ENCODE measurements at regions not wholly inside any gene's neighbourhood (a gene's known extent, or its start where the extent isn't known, plus 50 kb on each side); places are given as distances from the start of the nearest gene placed in this dataset.
A peak's percentile ranks its signal among the peaks of the same experiment; 100 is the strongest.

DNA sequence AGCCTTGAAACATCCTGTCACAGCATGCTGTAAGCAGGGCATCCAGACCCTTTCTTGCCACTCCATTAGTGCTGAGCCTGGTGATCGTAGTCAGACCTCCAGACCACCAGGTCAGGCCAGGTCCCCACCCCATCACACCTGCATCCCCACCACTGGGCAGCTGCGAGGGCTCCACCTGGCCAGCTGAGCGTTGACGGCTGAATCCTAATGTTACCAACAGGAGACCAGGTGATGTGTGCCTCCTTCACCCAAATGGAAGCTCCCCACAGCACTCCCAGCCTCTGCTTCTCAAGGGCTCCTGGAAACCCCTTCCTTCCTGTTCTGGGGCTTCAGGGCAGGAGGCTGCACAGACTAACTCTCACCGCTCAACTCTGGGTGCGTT is 189.4 kb downstream of the C16orf95 start:
- H3K4me3 ChIP-seq (ENCODE audit: low read depth, low read length): no peak overlapping the region
- no peak for DNase-seq (ENCODE audit: low read depth)

DNA sequence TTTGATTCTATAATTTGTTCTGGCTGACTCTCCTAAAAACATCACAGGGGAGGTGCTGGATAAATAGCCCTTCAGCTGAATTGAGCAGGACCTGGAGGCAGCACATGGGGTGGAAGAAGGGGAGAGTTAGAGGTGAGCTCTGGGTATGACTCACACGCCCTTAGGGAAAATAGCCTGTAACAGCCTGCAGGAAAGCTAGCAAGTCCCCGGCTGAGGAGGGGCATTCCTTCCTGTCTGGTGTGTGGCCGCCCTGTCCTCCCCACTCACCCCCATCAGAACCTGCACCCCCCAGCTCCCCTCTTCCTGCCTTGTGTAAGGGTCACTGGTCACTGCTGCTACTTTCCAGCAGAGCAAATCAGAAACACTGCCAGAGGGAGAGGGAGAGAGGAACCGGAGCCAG is 187.4 kb downstream of the C16orf95 start:
- DNase-seq (ENCODE audit: low read depth): peak; percentile 17
- H3K4me3 ChIP-seq (ENCODE audit: low read depth, low read length): no peak overlapping the region

DNA sequence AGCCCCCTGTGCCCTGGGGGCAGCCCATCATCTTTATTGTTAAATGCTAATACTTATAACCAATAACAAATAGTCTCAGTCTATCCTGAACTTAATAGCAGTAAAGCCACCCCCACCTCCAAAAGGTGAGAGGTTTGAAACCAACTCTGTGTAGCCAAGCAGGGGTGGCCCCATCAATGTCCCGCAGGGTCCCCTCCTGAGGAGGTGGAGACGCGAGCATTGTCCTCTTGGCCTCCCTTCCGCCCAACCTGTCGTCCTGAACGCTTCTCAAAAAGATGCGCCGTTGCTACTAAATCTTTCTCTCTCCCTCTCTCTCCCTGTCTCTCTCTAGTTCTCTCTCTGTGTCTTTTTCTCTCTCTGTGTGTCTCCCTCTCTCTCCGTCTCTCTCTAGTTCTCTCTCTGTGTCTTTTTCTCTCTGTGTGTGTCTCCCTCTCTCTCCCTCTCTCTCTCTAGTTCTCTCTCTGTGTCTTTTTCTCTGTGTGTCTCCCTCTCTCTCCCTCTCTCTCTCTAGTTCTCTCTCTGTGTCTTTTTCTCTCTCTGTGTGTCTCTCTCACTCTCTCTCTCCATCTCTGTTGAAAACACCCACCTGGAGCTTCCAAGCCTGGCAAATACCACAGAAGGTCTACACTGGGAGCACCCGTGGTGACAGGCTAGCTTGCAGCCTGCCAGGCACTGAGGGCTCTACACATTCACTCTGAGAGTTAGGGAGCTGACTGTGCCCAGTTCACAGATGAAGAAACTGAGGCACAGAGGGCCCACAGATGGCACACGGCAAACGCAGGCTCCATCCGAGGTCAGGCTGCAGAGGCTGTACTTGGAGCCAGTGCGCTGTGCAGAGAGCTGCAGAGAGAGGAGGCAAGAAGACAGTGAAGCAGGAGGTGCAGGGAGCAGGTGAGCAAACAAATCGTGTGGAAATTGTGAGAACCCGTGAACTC is 185.9 kb downstream of the C16orf95 start:
- no peak overlapping the region for H3K4me3 ChIP-seq (ENCODE audit: low read depth, low read length)
- no peak for DNase-seq (ENCODE audit: low read depth)

DNA sequence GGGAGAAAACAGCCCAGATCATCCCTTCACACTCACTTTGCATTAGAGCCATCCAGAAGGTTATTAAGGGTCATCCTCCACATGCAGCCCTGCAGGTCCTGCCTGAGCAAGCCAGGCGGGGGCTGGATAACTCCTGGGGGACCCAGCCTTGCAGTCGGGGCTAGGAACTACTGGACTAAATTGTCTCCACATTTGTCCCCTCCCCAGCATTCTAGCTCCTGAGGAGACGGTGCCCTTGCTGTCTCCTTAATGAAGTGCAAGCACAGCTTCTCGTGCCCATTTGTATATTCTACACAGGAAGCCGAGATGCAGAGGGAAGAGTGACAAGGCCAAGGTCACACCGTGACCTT is 185.2 kb downstream of the C16orf95 start:
- no peak for DNase-seq (ENCODE audit: low read depth)
- H3K4me3 ChIP-seq (ENCODE audit: low read depth, low read length): no peak overlapping the region

DNA sequence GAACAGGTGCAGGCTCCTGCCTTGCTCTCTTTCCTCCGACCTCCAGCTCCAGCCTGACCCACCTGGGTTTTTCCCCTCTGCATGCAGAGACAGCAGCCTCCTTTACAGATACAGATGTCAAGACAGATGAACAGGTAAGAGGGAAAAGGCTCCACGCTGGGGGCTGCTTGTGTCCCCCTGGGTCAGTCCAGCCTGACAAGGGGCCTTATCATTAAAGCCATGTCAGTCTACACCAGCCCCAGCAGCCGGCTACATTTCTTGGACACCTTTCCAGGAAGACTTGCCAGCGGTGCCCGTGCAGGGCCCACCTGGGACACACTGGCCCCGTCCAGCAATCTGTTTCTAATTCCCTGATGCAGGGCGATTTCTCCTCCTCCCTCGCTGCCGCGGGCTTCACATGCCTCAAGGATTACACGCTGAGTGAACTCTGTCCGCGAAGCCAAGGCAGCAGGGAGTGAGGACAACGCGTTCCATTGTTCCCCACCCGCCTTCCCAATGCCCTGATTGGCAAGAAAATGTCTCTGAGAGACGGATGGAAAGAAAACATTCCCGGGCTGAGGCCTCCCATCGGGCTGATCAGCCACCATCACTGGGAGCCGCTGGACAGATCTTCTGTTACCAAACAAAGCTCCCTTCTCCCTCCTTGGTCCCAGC is 184.7 kb downstream of the C16orf95 start:
- peak; percentile 47 for DNase-seq (ENCODE audit: low read depth)
- H3K4me3 ChIP-seq (ENCODE audit: low read depth, low read length): no peak overlapping the region

DNA sequence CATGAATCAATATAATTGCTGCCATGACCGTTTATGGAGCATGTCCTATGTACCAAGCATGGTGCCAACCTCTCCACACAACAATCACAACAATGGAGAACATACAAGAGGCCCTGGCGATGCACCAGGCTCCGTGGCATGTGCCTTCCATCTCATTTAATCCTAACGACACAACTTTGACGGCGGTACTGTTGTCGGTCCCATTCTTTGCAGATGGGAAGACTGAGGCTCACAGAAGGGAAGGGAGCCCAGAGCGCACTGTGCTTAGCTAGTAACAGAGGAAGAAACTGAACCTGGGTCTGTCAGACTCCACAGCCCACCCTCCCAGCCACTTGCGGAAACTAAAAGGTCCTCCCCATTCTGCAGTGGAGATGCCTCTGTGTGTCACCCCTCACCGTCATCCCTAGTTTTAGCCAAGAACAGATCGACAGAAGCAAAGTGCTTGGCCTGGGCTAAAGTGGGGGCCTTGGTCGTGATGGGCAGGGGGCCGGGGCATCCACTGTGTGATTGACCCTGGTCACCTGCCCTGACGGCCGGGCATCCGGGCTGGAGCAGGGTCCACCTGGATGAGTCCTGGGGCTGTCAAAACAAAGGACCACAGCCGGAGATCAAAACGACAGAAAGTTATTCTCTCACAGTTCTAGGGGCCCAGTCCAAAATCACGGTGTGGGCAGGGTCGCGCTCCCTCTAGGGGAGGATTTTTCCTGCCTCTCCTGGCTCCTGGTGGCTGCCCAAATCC is 183.9 kb downstream of the C16orf95 start:
- DNase-seq (ENCODE audit: low read depth): no peak
- H3K4me3 ChIP-seq (ENCODE audit: low read depth, low read length): no peak overlapping the region

DNA sequence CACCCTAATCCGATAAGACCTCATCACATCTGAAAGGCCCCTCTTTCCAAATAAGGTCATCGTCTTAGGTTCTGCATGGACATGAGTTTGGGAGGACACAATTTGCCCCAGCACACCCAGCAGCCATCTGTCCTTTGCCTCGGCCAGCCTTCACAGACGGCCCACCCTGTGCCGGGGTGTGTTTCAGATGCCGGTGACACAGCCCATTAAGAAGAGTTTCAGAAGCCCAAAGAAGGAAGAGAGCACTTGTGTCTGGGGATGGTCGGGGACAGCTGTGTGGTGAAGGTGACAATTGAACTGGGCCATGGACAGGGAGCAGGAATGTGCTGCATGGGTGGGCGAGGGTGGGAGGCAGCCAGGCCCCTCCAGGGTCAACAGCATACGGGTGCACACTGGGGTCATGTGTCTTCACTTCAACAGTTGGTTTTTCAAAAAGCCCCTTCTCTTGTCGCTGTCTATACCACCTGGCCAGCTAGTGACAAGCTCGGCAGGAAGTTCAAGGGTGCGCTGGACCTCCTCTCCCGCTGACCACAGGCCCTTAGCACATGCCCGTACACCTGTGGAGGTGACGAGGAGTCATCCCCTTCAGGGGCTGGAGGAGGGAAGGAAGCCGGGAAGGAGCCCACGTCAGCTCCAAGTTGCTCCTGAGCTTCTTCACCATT is 183.1 kb downstream of the C16orf95 start:
- DNase-seq (ENCODE audit: low read depth): no peak
- no peak overlapping the region for H3K4me3 ChIP-seq (ENCODE audit: low read depth, low read length)

DNA sequence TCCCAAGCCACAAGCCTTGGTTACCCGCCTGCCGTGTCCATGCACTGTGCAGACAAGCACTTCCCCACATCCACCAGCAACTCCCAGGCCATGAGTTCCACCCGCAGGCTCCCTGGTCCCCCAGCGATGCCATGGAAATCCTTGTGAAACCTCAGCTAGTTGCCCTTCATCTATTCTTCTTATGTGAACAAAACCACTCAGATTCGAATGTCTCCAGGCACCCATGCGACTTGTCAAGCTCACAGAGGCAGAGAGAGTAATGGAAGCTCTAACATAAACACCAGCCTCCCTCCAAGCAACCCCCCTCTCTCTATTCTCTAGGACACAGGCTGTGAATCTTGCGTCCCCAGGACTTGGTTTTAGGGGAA is 182.6 kb downstream of the C16orf95 start:
- no peak overlapping the region for H3K4me3 ChIP-seq (ENCODE audit: low read depth, low read length)
- DNase-seq (ENCODE audit: low read depth): no peak

DNA sequence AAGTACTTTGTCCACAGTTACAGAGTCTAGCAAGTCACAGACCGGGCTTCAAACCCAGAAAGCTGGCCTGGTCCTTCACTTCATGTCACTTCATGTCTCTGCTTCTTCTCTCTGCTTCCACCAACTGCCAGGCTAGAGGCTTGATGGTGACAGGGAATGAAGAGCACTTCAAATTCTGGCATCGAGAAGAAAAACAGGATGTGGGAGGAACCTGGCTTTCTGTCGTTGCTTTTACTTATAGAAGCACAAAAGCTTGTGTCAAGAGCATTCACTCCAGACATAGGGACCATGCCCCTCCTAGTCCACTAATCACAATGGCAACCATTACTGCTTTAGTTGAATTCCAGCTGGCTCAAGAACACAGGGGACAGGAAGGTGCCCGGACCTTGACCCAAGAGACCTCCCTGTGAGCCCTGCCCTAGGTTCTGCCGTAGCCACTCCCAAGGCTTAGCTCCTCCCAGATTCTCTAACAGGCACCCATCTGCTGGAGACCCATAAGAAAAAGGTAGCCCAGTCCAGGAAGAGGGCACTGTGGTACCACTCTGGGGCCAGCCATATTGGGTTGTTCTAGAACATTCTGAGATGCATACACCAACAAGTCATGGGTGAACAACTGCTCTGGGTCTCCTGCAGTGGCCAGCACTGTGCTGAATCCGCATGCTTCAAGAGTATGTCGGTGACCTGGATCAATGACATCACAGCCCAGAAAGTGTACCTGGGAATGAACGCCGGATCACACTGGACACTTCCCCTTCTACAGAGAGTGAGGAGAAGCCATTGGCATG is 181.8 kb downstream of the C16orf95 start:
- DNase-seq (ENCODE audit: low read depth): no peak
- H3K4me3 ChIP-seq (ENCODE audit: low read depth, low read length): no peak overlapping the region

DNA sequence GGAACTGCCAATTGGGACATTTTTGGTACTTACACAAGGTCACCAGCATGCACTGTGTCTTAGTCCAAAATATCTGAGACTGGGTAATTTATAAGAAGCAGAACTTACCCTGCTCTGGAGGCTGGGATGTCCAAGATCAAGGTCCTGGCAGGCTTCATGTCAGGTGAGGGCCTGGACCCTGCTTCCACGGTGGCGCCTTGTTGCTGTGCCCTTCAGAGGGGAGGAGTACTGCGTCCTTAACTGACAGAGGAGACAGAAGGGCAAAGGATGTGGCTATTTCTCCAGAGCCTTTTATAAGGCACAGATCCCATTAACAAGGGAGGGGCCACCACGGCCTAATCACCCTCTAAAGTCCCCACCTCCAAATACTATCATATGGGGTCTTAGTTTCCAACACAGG is 178.9 kb downstream of the C16orf95 start:
- no peak overlapping the region for H3K4me3 ChIP-seq (ENCODE audit: low read depth, low read length)
- no peak for DNase-seq (ENCODE audit: low read depth)

DNA sequence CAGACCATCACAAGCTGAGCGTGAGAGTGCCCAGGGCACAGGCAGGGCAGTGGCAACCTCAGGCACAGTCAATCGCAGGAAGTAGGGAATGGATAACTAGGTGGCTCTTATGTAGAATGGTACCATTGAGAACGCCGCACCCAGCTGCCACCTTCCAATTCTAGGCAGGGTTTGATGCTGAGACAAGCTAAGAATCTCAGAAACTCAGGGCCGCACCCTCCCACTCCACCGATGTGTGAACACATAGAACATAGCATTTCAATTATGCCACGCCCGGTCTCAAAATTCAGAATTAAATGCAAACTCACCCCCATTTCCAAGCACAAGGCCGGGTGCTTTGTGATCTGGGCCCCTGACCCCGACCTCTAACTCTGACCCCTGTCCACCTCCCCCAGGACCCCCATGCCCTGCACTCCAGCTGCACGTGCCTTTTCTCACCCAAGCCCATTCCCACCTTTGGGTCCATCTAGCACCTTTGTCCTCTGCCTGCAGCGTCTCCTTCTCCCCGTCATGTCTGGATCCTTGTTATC is 178.4 kb downstream of the C16orf95 start:
- H3K4me3 ChIP-seq (ENCODE audit: low read depth, low read length): no peak overlapping the region
- no peak for DNase-seq (ENCODE audit: low read depth)

DNA sequence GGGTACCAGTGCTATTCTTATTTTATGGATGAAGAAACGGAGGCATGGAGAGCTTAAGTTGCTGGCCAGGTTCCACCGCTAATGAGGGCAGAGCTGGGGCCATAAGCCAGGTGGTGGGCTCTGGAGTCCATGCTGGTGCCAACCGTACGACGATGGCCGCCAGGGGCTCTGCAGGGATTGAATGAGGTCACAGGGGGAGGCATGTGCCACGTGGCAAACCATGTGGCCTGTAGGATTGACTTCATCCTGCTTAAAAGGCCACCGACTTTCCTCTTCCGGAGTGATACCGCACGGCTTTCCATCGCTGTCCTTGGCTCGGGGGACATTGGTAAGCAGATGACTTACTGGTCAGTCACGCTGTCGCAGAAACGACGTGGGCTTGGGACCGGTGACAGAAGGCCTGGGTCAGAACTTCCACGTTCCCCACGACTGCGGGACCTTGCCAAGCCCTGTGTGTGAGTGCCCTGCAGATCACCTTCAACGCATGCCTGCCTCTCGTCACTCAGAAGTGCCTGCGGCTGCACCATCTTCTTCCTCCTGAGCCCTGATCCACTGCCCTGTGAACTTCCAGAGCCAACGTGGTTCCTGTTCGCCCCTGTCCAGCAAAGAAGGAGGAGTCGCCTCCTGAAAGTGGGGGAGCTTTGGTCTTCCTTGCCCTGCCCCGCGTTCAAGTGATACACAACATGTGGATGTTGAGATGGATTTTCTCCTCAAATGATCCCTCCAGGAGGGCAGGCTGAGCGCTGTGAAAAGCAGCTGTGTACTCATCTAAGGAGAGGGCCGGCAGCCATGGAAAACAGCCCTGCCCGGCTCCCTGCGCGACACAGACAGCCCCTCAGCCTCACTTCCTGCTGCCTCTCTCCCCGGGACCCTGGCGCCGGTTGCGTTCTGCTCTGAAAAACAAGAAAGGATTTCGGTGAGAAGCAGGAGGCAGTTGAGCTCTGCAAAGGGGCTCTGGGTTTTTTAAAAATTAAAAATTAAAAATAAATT is 176.7 kb downstream of the C16orf95 start:
- no peak overlapping the region for H3K4me3 ChIP-seq (ENCODE audit: low read depth, low read length)
- DNase-seq (ENCODE audit: low read depth): no peak

DNA sequence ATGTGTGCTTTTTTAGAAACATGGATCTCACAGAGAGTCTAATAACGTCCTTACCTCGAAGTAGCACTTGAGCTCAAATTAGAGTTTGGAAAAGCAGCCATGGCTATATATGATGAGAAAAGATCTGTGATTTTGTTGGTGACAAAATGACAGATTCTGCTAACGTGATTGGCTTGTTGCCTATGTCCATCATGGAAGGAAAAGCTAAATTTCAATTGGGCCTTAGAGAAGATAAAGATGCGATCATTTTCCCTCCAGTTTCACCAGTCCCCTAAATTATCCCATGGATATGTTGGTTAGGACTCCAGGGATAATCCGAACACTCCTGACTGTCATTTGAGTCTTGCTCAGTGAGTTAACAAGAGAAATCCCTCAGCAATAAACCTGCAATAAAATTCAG is 175.8 kb downstream of the C16orf95 start:
- DNase-seq (ENCODE audit: low read depth): no peak
- H3K4me3 ChIP-seq (ENCODE audit: low read depth, low read length): no peak overlapping the region

DNA sequence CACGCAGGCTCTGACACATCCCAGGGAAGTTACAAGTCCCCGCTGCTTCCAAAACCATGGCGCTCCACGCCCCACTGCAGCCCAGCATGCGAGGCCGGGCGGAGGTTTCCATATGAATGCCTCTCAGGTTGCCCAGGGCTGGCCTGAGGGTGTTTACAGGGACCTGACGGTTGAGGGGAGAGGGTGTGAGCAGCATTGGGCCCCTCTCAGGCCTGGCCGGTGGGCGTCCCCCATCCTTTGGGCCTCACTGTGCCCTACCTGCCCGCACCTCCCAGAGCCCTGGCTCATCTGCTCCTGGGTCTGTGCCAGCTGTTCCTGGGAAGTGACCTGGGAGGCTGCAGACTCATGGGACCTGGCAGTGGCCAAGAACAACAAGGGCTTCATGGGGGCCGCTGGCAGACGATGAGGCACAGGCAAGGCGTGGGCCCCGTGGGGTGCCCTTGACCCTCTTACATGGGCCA is 173.5 kb downstream of the C16orf95 start:
- no peak overlapping the region for H3K4me3 ChIP-seq (ENCODE audit: low read depth, low read length)
- no peak for DNase-seq (ENCODE audit: low read depth)

DNA sequence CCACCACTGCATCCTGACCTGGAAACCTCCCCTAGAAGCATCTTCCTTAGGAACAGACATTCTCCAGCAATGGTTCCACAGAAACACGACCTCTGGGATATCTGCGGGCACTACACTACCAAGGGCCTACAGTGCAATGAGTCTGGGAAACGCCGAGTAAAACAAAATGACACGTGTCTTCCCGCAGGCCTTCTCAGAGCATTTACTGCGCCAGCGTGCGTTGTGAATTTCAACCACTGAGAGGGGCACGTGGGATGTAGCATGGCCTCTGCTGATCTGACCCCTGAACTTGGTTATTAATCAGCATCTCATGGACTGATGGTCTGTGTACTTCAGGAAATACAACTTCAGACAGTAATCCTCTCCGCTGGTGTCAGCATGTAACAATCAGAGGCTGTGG is 173.0 kb downstream of the C16orf95 start:
- no peak overlapping the region for H3K4me3 ChIP-seq (ENCODE audit: low read depth, low read length)
- no peak for DNase-seq (ENCODE audit: low read depth)

DNA sequence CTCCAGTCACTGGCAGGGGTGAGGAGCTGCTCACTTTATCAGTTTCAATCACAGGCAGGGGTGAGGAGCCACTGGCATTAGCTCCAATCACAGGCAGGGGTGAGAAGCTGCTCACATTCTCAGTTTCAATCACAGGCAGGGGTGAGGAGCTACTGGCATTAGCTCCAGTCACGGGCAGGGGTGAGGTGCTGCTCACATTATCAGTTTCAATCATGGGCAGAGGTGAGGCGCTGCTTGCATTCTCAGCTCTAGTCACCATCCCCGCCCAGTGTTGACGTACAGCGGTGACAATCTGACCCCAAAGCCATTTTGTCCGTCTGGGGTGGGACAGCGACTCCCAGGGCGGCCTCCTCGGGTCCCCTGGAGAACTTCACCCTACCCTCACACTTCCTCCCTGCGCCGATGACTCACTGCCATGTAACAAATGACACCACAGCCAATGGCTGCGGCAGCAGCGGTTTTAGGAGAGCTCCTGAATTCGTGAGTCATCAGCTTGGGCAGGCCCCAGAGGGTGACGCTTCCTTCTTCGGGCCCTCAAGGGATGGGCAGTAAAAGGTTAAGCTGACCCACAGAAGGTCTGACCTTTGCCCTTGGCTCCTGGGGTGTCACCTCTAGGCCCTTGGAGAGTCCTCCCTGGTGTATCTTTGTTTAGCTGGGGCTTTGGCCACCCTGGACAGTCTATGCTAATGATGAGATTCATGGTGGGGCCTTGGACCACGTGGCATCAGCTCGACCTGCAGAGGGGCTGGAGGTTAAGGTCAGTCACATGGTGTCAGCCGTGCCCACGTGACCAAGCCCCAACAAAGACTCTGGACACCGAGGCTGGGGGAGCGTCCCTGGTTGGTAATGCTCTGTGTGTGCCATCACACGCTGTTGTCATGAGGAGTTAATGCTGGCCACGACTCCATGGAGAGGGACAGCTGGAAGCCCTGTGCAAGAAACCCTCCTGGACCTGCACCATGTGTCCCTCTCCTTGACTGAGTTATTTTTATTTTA is 171.7 kb downstream of the C16orf95 start:
- H3K4me3 ChIP-seq (ENCODE audit: low read depth, low read length): no peak overlapping the region
- DNase-seq (ENCODE audit: low read depth): no peak

DNA sequence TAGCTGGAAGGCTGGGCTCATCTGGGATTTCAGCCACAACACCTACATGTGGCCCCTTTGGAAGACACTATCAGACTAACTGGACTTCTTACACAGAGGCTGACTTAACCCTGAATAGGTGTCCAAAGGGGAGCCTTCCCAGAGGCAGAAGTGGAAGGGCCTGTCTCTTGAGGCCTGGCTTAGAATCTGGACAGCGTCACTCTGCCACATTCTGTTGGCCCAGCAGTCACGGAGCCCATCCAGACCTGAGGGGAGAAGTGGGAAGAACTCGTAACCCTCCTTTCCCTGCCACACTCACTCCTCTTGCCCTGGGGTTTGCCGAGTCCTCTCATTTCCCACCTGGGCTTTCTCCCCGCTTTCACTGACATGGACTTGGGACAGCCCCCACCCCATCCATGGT is 170.5 kb downstream of the C16orf95 start:
- no peak for DNase-seq (ENCODE audit: low read depth)
- H3K4me3 ChIP-seq (ENCODE audit: low read depth, low read length): no peak overlapping the region

All from skeletal muscle cell (primary cell).